Astrocyte of the cerebellum (primary cell): ENCODE measurements at regions not wholly inside any gene's neighbourhood (a gene's known extent, or its start where the extent isn't known, plus 50 kb on each side); places are given as distances from the start of the nearest gene placed in this dataset.

Experiments used
- DNase-seq: peaks from one replicate; pipeline ENCODE4 v3.0.0-alpha.2; 2011; ENCODE audit warnings: low read depth
- H3K4me3 ChIP-seq: 2 replicates; pipeline ENCODE4 v1.5.1; 2011; ENCODE audit warnings: mild to moderate bottlenecking, low read depth, low read length, moderate library complexity
- in situ Hi-C: cut with HindIII; loops from 2 replicates; pipeline ENCODE4 v1.10.0; 2017; ENCODE audit warnings: low sequenced_read_pairs
- TF ChIP-seq, protein P1 (sequence below): IDR thresholded peaks from 2 replicates; pipeline ENCODE4 v1.5.1; 2012; ENCODE audit warnings: low read length, low read depth, moderate library complexity, mild to moderate bottlenecking; ENCODE audit errors: missing control alignments

- no peak overlapping the region for H3K4me3 ChIP-seq
- TF ChIP-seq, protein P1, sequence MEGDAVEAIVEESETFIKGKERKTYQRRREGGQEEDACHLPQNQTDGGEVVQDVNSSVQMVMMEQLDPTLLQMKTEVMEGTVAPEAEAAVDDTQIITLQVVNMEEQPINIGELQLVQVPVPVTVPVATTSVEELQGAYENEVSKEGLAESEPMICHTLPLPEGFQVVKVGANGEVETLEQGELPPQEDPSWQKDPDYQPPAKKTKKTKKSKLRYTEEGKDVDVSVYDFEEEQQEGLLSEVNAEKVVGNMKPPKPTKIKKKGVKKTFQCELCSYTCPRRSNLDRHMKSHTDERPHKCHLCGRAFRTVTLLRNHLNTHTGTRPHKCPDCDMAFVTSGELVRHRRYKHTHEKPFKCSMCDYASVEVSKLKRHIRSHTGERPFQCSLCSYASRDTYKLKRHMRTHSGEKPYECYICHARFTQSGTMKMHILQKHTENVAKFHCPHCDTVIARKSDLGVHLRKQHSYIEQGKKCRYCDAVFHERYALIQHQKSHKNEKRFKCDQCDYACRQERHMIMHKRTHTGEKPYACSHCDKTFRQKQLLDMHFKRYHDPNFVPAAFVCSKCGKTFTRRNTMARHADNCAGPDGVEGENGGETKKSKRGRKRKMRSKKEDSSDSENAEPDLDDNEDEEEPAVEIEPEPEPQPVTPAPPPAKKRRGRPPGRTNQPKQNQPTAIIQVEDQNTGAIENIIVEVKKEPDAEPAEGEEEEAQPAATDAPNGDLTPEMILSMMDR = no peak
- in situ Hi-C loops = no loop called here
- DNase-seq = no peak
Observed at GRCh38 chr2:51247252-51247805, 215.4 kb upstream of the NRXN1 start.

DNA sequence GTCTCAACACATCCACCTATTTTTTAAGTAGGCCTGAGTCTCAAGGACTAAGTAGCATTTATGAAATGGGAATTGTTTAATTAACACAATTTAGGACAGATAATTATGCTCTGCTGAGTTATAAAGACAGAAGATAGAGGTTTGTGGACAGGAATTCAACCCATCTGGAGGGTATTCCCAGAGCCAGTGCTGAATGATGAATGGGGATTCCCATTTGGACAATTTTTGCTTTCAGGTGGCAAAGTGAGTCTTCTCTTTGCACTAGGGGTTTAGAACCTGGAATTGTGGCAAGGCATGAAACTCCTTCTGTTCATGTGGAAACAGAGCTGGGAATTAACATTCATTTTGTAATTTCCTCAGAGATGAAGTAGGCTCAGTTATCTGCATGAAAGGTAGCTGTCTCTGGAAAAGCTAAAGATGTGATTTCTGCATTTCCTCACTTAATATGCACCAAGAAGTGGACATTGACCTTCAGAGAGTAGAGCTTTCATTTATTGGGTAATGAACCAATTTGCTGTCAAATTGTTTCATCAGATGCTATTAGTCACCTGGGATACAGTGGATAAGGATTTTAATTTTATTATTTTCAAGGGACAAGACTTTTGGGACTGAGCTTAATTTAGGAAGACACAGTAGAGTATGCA is 212.1 kb upstream of the NRXN1 start:
- H3K4me3 ChIP-seq = no peak overlapping the region
- TF ChIP-seq, protein P1 = no peak
- DNase-seq = no peak
- in situ Hi-C loops = no loop called here

DNA sequence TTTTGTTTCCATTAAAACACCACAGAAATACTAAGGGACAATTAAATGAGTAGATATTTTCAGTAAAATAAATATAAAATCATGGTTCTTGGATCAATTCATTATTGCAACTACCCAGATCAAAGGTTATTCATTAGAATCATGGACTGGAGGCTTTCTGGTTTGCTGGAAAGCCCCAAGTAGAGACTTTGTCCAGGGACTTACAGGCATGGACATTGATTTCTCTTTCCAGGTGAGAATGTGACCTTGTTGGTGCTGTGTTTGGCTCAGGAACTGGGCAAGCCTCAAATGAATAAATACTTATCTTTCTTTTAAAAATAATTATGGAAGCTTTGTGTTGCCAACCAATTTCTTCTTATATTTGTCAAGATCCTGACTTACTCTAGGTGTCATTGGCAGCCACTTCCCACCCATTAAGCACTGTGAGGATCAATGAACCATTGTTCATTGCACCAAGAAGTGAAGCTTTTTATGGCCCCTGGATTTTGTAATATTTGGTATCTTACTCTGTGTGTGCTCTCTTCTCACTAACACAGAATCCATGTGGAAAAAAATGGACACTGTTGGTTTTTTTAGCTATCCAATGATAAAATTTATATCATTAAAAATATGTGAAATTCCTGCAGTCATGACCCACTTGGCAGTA is 205.8 kb upstream of the NRXN1 start:
- in situ Hi-C loops = no loop called here
- TF ChIP-seq, protein P1 = no peak
- no peak for DNase-seq
- no peak overlapping the region for H3K4me3 ChIP-seq

DNA sequence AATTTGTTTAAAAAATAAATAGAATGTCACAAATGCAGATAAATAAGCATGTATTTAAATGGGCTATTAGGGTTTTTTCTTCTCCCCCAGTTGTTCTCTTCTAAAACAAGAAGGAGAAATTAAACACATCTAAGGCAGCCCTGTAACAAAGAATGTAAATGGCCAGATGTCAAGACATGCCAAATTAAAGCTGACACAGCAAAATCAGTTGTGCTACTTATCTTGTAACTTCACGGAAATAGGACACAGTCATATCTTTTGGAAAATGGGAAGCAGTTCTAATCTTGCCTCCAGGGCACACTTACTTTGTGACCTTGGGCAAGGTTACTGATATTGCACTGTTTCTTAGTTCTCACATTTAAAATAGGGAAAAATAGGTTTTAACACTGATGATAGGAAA is 200.1 kb upstream of the NRXN1 start:
- H3K4me3 ChIP-seq = no peak overlapping the region
- in situ Hi-C loops = no loop called here
- TF ChIP-seq, protein P1 = no peak

GRCh38 chr2:51231071-51231470 is 199.1 kb upstream of the NRXN1 start:
- H3K4me3 ChIP-seq = no peak overlapping the region
- in situ Hi-C loops = no loop called here
- DNase-seq = no peak
- TF ChIP-seq, protein P1 = no peak

More for the DNA sequence above, 200.1 kb upstream of the NRXN1 start:
- DNase-seq = no peak

GRCh38 chr2:51225377-51225776 is 193.4 kb upstream of the NRXN1 start:
- DNase-seq = no peak
- in situ Hi-C loops = no loop called here
- no peak overlapping the region for H3K4me3 ChIP-seq
- TF ChIP-seq, protein P1 = no peak
